NB4 (cell line): ENCODE measurements at regions not wholly inside any gene's neighbourhood (a gene's known extent, or its start where the extent isn't known, plus 50 kb on each side); places are given as distances from the start of the nearest gene placed in this dataset.

Experiments
- MAX ChIP-seq: IDR thresholded peaks from 2 replicates; pipeline ENCODE4 v1.6.1; 2011; ENCODE audit warnings: low read depth, low read length
- MYC ChIP-seq: IDR thresholded peaks from 2 replicates; pipeline ENCODE4 v1.6.1; 2011; ENCODE audit warnings: low read depth, low read length
- POLR2A ChIP-seq: IDR thresholded peaks from 2 replicates; pipeline ENCODE4 v1.6.1; 2011; ENCODE audit warnings: mild to moderate bottlenecking; ENCODE audit not compliant: insufficient read length; ENCODE audit errors: extremely low read depth
- TF ChIP-seq, protein P1 (sequence below): IDR thresholded peaks from one replicate; pipeline ENCODE4 v1.5.1; 2012; ENCODE audit warnings: low read depth, low read length

GRCh38 chr5:142479854-142480519 is 155.2 kb upstream of the SPRY4 start:
- TF ChIP-seq, protein P1, sequence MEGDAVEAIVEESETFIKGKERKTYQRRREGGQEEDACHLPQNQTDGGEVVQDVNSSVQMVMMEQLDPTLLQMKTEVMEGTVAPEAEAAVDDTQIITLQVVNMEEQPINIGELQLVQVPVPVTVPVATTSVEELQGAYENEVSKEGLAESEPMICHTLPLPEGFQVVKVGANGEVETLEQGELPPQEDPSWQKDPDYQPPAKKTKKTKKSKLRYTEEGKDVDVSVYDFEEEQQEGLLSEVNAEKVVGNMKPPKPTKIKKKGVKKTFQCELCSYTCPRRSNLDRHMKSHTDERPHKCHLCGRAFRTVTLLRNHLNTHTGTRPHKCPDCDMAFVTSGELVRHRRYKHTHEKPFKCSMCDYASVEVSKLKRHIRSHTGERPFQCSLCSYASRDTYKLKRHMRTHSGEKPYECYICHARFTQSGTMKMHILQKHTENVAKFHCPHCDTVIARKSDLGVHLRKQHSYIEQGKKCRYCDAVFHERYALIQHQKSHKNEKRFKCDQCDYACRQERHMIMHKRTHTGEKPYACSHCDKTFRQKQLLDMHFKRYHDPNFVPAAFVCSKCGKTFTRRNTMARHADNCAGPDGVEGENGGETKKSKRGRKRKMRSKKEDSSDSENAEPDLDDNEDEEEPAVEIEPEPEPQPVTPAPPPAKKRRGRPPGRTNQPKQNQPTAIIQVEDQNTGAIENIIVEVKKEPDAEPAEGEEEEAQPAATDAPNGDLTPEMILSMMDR, result no peak
- TF ChIP-seq MAX, result no peak
- TF ChIP-seq POLR2A, result no peak
- TF ChIP-seq MYC, result no peak
